HG02970 (cell line): ENCODE measurements at regions not wholly inside any gene's neighbourhood (a gene's known extent, or its start where the extent isn't known, plus 50 kb on each side); places are given as distances from the start of the nearest gene placed in this dataset.
A peak's percentile ranks its signal among the peaks of the same experiment; 100 is the strongest.

ENCODE experiments used
- ATAC-seq: cut with Tn5 transposase; IDR thresholded peaks from one replicate; pipeline ENCODE4 v1.9.1; 2021; ENCODE audit warnings: mild to moderate bottlenecking, moderate library complexity, moderate number of reproducible peaks; ENCODE audit not compliant: unreplicated experiment, low FRiP score

DNA sequence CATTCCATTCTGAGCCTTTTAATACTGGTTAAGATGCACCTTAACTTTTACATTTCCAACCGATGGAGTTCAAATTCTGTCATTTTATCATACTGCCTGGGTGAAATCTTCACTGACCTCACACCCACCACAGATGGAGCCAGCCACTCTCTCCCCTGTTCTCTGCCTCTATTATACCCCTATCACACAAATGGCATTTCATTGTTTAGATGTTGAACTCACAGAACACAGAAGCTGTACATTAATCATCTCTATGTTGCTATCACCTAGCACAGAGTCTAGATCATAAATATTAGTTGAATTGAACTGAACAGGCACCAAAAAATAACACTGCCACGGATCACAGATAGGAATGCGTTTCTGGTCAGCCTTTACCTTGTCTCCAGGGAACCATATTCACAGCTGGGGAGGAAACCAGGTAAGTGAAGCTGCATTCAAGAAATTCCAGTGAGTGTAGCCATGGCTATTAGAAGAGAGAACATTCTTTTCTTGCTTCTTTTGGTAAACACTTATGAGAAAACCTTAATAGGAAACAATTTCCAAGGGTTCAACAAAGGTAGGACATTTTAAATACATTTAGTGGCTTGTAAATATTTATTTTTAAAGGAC, 194.9 kb upstream of the RMST start:
- no peak for ATAC-seq

DNA sequence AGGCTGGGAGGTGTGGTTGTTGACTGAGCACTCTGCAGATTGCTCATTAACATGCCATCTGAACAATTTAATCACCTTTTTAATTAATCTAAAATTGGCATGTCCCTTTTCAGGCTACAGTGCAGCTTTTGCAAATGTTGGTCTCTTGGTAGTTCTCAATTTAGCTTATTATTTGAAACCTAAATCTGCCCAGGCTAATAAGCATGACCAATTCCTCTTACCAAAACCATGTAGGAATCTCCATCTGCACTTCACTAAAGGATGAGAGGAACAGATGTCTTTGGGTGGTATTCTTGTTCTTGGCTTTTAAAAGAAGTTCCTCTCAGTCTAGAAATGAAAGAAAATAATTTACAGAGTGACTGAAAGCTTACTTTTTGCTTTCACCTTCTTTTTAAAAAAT, 190.1 kb upstream of the RMST start:
- no peak for ATAC-seq

DNA sequence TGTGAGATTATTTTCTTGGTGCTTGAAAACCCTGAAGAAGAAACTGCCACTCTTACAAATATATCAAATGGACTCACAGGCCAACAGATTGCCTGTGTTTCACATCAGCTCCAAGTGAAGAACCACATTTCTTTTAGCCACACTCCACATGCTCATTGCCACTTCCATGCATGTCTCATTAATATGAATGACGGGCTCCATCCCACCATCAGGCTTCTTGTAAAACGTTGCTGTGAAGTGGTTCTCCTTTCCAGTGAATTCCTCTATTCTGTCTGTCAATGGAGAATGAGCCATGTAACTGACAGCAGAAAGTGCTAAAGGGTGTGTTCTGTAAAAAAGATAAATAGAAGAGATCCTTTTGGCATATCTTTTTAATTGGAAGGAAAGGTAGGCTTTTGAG, 188.2 kb upstream of the RMST start:
- no peak for ATAC-seq

DNA sequence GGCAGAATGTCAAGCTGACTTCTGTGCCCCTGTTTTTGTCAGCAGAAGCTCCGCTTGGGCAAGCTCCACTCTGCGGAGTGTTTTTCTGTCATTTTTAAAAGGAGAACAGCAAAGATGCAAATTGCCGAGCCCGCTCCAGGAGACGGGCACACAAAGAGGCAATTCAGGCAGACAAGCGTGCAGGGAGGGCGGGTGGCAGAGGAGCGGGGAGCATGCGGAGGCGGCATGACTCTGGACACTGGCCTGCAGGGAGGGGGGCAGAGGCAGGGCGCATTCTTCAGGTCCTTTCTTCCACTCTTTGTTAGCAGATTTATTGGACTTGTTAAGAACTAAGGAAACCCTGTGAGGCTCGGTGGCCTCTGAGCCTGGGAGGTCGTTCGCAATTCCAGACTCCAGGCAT, 187.3 kb upstream of the RMST start:
- no peak for ATAC-seq

DNA sequence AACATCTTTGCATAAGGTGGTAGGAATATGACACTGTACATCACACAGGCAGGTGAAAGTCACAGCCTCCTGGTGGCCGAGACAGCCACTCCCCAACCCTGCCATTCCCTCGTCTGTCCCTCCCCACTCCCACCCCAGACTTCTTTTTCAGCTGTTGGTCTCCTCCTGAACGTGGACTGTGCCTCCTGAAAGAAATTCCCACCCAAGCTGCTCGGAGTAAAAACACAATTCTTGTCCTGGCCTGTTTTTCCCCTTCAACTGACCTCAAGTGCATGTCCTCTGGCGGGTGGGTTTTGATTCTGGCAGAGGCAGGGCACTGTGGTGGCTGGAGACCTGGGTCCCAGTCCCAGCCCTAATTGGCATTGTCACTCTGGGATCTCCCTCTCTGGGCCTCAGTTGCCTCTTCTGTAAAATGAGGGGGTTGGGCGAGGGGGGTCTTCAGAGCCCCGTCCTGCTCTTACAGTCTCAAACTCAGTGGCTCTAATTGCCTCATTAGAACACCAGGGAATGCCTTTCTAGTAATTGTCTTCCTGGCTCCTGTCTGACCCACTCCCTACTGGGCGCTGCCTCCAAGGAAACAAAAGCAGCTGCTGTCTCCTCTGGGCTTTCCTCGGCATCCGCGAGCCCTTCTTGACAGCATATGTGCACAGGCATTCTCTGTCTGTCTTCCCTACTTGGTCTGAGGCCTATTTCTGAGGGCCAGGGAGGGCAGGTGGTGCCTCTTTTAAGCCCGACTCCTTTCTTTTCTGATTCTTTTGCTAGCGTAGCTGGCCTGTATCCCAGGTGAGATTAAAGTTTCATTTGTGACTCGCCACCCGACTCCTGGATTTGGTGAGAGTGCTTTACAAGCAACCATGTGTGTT, 186.6 kb upstream of the RMST start:
- no peak for ATAC-seq

DNA sequence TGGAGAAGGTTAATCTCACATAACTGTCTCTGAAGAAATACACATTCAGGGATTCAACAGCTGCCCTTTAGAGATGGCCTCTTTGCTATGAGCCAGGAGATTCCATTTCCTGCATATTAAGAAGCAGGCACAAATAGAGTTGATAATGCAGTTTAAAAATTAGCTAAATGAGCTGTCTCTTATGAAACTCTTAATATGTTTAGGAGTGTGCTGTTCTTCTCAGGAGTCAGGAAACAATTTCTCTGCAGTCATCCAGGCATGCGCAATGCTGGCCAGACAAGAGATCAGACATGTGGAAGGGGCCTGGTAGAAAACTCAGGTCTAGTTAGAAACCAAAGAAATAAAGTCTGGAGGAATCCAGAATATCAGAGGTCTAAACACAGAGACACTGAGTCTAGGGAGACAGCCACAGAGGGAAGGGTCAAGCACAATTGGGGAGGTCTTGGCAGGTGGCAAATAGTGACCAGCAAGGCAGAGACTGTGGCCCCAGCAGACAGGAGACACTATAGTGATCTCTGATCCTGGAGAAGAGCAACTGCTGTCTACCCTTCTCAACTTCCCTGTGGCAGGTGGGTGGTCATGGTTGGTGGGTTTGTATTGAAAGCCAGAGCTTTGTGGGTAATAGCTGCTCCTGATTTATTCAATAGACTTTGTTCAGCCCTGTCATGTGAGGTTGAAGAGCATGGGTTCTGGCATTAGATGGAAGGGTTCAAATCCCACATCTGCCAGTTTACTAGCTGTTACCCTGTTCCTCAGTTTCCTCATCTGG, 185.8 kb upstream of the RMST start:
- no peak for ATAC-seq

DNA sequence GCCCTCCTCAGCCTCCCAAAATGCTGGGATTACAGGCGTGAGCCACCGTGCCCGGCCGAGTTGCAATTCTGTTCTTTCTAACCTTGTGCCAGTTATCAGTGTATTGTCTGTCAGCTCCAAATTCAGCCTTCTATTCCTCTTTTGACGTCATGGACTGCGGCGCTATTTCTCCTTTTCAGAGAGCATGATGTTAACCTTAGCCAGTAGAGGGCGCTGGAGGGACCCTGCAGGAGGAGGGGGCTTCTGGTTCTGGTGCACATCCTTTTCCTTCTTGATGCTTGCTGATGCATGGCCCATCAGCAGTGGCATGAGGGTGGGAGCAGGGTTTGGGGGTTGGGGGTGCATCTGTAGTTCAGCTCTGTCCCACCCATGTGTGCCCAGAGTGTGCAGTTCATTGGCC, 179.3 kb upstream of the RMST start:
- no peak for ATAC-seq

DNA sequence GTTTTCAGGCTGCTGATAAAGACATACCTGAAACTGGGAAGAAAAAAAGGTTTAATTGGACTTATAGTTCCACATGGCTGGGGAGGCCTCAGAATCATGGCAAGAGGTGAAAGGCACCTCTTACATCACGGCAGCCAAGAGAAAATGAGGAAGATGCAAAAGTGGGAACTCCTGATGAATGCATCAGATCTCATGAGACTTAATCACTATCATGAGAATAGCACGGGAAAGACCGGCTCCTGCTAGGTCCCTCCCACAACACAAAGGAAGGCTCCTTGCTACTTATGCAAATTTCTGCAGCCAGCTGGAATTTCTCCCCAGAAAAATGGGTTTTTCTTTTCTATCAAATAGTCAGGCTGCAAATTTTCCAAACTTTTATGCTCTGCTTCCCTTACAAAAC, 174.1 kb upstream of the RMST start:
- ATAC-seq = no peak

DNA sequence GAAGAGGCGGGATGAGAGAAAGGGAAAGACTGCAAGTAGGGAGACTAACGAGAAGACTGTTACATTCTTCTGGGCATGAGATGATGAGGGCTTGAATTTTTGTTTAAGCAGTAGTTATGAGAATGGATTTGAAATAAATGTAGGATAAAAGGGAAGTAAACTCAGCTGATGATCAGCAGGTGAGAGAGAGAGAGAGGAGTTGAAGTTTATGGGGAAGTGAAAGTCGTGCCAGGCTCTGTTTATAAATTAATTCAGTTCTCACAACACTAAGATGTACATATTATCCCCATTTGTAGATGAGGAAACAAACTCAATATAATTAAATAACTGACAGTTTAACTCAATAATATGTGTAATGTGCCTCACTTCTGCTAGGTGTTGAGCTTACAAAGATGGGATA, 170.0 kb upstream of the RMST start:
- no peak for ATAC-seq

DNA sequence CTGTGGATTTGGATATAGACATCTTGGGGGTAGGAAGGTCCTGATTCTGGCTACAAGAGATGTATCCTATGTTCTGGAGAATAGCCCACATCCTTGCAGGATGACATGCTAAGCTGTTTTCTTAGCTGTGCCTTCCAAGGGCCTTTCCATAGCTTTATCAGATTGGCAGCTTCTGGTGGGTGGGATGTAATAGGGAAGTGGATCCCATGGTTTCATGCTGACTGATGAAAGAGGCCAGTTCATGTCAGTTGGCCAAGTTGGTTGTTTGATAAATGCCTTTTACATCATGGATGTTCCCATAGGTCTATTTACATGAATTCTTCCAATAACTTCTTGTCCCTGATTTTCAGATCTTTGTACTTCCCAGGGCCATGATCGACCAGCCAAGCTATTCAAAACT, 169.1 kb upstream of the RMST start:
- ATAC-seq = no peak

DNA sequence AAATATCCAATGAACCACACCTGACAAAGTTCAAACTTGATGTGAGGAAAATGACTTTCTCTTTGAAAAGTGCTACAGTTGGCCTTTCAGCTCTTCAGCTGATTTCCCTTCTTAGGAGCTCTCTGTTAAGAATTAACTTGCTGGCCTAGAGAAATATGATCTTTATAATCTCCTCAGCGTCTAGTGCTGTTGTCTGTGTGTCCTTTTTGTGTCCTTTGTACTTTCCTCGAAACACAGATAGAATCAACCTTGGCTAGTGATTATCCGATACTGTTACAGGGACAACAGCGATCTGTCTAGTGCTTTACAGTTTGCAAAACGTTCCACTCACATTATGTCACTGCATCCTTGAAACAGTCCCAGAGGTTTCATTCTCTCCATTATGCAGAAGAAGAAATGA, 162.8 kb upstream of the RMST start:
- ATAC-seq = no peak

DNA sequence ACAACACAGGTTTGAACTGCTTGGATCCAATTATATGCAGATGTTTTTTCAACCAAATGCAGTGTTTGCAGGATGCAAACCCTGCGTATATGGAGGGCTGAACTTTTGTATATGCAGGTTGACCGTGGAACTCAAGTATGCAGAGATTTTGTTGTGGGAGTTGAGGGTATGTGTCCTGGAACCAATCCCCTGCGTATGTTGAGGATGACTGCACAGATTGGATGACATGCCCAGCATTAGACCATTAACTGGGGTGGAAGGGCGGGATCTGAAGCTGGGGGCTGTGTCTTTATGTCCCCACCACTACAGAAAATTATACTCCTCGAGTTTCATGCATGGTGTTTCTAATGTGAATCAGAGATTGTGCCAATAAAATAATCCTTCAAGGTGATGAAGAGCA, 162.2 kb upstream of the RMST start:
- ATAC-seq = no peak

DNA sequence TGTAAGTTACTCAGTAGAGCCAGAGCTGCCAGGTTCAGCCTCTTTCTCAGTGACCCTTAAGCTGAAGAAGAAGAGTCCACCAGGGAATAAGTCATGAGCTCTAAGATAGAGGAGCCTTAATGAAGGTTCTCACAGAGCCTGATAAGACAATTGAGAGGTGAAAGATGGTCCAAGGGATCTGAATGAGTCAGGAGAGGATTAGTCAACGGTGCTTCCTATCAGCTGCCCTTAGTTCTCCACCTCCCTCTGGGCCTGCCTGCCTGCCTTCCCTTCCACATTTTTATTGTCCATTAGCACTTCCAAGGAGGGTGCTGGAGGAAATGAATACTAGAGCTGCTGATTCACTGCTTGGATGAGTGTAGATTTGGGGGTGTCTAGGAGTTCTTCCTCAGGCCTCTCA, 161.7 kb upstream of the RMST start:
- no peak for ATAC-seq

DNA sequence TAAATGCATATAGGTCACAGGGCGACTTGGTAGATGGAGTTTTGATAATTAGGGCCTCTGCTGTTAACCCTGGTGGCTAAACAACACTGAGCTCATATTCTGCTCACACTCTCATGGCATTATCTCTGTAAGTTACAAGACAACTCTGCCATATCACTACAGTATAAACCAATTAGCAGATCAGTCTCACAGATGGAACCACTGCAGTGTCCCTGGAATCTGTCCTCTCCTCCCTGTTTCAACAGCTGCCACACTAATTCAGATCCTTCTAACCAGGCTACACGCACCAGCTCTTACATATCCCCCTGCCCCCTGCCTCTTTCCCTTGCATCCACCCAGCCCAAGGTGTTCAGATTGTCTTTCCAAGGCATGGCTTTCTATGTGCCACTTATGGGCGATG, 161.0 kb upstream of the RMST start:
- ATAC-seq = no peak

DNA sequence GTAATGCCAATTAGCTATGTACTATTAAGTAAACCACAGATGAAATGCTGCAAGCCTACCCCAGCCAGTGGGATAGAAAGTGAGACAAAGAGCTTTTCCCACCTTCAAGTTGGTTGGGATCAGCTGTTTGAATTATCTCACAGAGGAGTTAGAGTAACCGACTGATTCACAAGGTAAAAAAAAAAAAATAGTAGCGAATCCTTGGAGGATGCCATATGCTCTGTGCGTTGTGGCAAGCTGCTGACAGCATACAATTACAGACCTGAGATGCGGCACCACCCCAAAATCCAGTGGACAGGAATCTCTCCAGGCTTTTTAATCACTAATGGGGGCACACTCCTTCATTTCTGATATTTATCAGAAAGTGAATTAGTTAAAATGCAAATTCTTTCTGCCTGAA, 157.0 kb upstream of the RMST start:
- ATAC-seq = no peak

DNA sequence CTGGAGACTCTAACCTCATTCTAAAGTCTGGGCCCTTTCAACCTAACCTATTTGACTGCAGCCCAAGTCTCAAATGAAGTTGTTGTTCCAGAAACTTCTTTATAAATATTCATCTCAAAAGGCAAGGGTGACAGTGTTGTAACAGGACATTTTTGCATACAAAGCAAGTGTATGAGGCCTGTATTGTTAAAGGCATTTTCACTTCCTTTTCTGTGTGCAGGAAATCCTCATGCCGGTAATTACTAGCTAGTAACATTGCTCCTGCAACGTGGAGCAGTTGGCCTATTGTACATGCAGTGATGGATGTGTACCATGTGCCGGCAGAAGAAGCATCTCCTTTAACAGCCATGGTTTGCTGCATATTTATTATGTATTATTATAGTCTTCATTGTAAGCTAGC, 156.5 kb upstream of the RMST start:
- peak; percentile 65 for ATAC-seq

DNA sequence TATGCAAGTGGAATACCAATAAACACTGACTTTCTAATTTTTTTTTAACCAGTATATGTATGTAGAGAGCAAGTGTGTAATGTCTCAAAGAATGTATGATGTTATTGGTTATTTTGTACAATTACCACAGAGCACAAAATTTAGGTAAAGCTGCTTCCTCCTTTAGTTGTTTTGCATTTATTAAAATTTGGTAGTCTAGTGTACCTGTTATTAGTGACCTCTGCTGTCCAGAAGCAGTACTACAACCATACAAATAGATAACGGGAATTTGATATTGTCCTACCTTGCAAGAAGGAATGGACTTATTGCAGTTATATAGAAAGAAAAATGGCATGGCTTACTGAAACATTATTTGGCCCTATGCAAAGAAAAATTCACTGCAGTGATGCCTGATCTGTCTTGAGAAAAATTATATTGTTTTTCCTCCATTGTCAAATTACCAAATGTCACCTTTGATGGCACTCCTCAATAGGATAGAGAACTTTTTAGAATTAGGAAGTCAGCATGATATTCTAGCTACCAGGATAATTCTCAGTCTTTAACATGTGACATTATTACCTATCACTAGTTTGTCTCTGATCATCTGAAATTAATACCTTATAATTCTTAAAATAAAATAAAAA, 153.9 kb upstream of the RMST start:
- ATAC-seq = peak; percentile 43

DNA sequence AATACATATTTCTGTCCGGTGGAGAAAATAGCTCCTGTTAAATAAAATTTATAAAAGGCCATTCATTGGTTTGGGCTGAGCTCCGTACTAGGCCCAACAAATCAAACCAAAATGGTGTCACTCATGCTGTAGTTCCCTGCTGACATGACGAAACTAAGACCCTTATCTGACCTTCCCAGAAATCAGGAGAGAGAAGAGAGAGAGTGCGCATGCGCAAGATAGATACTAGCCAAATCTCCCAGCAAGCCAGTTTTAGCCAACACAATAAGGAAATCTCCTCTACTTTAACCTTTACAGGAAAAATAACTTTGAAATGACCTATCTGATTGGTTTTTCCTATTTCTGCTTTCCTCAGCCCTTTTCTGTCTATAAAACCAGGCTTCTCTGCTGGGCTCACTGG, 152.7 kb upstream of the RMST start:
- no peak for ATAC-seq

DNA sequence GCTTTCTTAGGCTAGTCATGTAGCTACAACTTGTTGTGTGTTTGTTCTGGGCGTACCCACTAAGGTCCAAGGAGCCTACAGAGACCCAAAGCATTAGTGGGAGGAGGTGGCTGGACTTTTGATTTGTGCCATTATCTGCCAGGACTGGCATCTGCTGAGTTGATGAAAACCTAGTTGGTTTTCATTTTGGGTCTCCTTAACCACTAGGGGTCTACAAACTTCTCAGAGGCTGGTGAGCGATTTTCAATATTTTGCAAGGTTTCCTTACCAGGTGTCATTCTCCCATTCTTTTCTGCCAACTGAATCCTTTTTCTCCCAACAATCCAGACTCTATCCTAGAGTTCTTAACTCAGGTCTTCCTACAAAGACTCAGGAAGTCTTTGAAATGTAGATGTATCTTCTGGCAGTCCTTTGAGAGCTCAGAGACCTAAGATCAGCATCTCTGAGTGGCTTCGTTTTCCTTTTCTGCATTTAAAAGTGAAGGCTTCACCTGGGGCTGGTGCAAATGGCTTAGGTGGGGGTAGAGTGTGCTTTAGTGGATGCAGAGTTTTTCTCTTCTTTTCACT, 150.0 kb upstream of the RMST start:
- ATAC-seq = no peak

DNA sequence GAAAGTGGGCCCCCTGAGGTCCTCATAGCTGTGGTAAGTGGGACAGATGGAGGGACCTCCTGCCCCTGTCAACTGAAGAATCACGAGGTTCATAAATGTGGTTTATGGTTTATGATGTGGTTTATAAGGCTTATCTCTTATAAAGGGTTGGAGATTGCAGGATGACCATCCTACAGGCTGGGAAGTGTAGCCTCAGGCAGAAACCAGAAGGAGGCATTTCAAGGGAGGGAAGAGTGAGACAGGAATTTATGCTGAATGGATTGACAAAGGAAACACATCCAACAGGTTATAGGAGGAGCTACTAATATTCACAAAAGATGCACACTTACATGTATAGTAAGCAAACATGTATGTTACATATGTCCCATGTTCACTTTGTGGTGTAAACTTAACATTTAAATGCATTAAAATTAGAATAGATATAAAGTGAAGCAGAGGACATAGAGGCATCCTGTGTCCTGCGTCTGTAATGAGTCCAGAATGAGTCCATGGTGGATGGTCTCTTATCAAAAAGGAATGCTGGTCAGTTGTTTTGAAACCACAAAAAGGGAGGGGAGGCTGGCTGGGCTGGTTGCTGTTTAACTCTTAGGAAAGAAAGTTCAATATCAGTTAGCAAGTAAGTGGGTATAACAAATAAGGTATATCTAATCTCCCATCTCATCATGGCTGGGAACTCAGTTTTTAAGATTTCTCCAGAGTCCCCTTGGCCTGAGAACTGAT, 149.0 kb upstream of the RMST start:
- no peak for ATAC-seq
